NCI-H1436 (cell line): ENCODE measurements at regions not wholly inside any gene's neighbourhood (a gene's known extent, or its start where the extent isn't known, plus 50 kb on each side); places are given as distances from the start of the nearest gene placed in this dataset.

ENCODE experiments used
- DNase-seq: peaks from one replicate; lab custom pipeline; 2025; lab: John Stamatoyannopoulos, UW

DNA sequence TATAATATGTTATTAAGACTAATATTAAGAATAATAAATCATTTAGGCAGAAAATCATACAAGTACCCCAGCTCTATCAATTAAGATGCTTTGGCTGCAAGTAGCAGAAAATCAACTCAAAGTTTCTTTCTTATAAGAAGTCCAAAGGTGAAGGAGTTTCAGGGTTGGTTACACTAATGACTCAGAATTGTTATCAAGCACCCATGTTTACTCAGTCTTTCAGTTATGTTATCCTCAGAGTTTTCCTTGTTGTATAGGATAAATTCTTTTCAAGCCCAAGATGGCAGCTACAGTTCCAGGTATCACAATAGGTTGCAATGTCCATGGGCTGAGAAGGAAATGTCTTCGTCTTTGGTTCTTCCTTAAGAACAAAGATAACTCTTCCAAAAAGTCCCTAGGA lies 163.6 kb downstream of the TNFSF18 start:
- no peak for DNase-seq

DNA sequence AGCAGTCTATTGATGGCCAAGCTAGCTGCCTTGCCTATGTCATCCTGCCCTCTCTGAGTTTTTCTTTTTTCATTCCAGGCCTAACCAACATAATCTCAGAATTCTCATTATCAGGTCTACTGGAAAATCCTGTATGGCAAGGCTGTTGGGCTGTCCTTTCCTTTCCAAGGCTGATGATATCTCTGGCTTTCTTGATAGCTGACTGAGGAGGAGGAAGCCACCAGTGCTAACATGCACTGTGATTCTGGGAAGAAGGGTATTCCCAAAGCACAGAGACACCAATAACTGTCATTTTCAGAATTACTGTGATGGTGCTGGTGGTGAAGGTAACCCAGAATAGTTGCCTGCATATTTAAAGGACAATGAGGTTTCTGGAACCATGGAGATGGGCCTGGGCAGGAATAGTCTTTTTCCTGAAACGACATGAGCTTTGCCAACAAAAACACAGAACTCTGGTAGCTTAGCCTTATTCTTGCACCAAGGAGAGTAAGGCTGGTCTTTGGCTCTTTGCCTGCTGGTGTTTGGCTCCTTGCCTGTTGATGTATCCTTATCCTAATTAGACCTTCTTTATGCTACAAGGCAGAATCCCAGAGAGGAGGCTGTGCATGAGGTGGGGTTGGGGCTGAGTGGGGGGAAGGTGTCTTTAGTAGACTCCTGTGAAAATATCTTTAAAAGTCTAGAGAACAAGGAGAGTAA lies 157.4 kb downstream of the TNFSF18 start:
- no peak for DNase-seq

DNA sequence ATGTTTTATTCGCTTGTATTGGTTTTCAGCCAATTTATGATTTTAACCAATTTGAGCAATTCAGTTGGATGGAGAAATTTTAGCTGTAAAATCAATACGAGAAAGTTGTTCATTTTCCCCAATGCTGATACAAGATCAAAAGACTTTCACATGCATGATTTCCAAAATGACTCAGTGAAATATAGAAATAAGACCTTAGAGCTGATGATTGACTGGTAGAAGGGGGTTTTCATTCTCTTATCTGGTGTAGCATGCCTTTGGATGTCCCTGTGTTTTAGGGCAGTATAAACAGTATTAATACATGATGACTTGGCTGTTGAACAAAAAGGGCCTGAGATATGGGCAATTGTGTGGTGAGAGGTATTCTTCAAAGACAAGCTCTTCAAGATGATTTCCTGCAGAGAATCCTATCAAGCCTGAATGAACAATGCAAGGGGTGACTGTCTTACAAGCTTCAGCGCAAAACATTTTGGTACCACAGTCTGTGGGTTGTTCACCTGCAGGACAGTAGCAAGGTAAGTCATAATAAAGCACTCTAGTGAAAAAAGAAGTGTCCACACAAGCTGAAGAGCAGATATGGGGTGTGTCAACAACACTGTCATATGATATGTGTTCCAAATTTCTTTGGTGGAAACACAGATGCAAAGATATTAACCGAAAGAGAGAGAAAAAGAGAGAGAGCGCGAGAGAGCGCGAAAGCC lies 156.2 kb downstream of the TNFSF18 start:
- no peak for DNase-seq

DNA sequence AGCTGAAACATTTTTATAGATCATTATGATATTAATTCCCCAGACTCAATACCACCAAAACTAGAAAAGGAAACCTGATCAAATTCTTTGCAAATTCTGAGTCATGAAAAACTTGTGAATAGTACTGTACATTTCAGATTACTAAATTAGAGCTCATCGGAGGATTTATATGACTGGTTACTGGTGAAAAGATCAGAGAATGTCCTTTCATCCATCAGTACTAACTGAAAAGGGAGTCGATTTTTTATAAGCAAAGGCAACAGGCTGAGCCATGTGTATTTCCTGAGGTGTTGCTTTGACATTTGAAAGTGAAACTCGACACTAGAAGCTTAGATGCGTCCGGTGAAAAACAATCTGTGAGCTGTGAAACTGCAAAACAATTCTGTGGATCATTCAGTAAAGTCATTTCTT lies 155.7 kb downstream of the TNFSF18 start:
- DNase-seq, result no peak

DNA sequence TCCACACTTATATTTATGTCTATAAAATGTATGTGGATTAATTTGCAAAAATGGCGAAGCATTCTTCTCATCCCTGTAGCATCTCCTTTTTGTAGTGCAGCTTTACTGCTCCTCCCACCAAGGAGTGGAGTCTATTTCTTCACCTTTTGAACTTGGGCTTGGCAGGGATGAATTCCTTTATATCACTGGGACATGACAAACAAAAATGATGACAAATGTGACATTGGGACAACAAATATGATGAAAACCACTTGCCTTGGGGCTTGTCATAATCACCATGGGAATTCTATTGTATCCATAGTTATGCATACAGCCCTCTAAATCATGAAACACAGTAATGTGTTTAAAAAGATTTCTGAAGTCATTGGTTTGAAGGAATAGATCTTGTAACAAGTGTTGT lies 155.0 kb downstream of the TNFSF18 start:
- no peak for DNase-seq

- DNase-seq, result no peak
Measured at GRCh38 chr1:172897738-172898137, 153.0 kb downstream of the TNFSF18 start.

- no peak for DNase-seq
Measured at GRCh38 chr1:172898866-172899265, 151.9 kb downstream of the TNFSF18 start.

DNA sequence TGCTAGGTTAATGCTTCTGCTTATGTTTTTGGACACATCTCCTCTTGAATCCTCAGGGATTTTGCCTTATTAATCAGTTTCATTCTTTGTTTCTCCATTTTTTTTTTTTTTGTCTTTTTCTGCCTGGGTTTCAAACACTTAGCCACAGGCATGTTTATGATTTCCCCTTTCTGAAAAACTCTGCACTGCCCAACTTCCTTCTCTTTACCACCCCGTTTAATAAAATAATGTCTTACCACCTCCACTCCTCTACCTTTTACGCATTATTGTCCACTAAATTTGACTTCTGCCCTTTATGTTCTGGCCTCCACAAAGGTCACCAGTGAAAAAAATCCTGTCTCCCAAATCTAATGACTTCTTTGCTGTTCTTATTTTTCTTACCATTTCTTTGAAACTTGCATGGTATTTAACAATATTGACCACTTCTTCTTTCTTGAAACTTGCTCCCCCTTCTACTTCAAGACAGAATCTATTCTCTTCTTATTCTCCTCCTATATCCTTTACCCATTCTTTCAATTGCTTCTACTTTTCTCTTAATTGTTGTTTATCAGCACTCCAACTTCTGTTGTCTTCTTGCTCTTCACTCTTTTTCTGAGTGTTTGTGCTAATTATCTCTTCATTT lies 150.3 kb downstream of the TNFSF18 start:
- no peak for DNase-seq

- DNase-seq, result no peak
Measured at GRCh38 chr1:172902200-172902599, 148.5 kb downstream of the TNFSF18 start.

- DNase-seq, result no peak
Measured at GRCh38 chr1:172902861-172903381, 147.8 kb downstream of the TNFSF18 start.

GRCh38 chr1:172903581-172904220 lies 147.0 kb downstream of the TNFSF18 start:
- no peak for DNase-seq

DNA sequence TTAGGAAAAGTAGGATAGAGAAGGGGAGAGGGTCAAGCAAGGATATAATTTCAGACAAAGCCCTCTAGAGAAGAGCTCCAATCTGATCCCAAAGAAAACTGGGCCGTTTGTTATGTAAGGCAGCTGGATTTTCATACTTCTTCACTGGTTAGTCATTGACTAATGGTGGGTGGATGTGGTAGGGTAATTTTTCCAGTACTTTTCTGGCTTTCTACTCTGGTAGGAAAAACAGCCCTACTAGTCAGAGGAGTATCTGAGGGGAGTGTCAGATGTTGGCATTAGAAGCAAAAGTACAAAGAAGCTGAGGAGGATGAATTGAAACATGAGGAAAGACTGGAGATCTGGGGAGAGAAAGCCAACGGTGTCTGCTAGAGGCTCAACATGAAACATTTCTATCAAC lies 145.3 kb downstream of the TNFSF18 start:
- DNase-seq, result no peak

DNA sequence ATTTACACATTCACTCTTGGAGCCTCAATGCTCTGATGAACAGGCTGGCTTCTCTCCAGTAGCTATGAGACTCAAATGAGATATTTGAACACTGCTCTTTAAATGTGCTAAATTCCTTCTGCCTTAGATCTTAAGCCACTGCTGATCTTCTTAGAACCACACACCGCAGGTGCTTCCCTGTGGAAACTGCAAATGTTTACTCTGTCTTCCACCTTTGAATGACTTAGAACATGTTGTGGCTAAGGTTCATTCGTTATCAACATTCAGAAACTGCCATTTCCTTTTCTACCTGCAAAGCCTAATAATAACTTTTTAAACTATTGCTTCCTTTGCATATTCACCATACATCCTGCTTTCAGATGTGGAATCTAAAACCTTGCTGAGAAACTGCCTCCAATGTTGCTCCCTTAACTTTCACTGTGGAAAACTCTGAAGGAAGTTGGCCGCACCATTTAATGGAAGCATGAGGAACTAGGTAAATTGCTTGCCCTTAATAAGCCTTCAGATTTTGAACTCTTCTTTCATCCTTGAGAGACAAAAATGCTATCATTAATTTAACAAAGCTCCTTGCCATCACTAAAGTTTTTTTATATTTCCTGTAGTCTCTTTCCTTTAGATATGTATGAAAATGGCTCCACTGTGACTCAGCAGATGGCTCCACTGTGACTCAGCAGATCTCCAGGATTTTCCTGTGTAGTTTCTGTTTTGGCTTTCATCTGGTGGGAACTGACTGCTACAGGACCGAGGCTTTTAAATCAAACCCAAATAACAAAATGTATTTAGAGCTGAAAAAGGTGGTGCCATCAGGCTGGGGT lies 143.8 kb downstream of the TNFSF18 start:
- no peak for DNase-seq

GRCh38 chr1:172907834-172908326 lies 142.9 kb downstream of the TNFSF18 start:
- no peak for DNase-seq

GRCh38 chr1:172909606-172910326 lies 141.0 kb downstream of the TNFSF18 start:
- no peak for DNase-seq

GRCh38 chr1:172912765-172913260 lies 137.9 kb downstream of the TNFSF18 start:
- DNase-seq, result no peak

- no peak for DNase-seq
Measured at GRCh38 chr1:172914501-172915144, 136.1 kb downstream of the TNFSF18 start.

GRCh38 chr1:172915271-172915670 lies 135.5 kb downstream of the TNFSF18 start:
- no peak for DNase-seq

DNA sequence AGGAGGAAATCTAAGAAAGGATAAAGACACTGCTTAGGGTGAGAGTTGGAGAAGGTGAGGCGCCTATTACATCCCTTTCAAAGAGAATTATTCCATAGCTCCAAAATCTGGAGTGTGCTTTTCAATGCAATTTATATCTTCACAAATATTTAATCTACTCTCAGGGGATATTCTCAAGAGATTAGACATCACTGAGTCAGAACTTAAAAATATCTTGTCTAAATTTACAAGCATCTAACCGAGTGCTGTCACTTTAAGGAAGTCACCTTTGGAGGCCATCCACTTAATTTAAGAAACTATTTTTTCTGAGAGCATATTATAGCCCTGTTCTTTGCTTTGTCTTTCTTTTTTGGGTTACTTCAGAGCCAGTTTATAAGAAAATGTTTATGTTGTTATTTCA lies 134.6 kb downstream of the TNFSF18 start:
- DNase-seq, result no peak

DNA sequence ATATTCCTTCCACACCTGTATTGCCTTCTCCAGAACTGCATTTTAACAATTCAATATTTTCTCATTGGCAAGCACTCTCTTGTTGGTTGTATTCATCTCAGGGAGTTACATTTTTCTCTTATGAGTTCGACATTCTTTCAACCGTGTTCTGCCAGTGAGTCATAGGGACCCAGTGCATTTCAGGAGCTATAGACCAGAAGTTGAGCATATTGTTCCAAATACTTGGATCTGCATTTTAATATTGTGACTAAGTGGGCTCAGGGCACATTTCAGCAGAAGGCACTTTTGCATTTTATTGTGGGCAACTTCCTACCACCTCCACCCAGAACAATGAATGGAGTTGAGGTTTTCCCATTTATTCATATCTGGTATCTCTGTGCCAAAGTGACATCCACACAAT lies 132.8 kb downstream of the TNFSF18 start:
- no peak for DNase-seq
